Fibroblast of gingiva (primary cell): ENCODE measurements at regions not wholly inside any gene's neighbourhood (a gene's known extent, or its start where the extent isn't known, plus 50 kb on each side); places are given as distances from the start of the nearest gene placed in this dataset.
"Not testable (repeated sequence)": the region's sequence is repeated elsewhere in the genome, so short reads cannot be mapped to it uniquely, and the experiment has no call there.

Experiments used
- DNase-seq: peaks from one replicate; pipeline ENCODE4 v3.0.0-alpha.2; 2011; ENCODE audit warnings: low read depth

- no peak for DNase-seq
These were observed 835.2 kb upstream of the ID2 start for GRCh38 chr2:7846607-7847006.

- no peak for DNase-seq
These were observed 834.5 kb upstream of the ID2 start for GRCh38 chr2:7847321-7847720.

- DNase-seq: no peak
These were observed 832.8 kb upstream of the ID2 start for GRCh38 chr2:7849027-7849426.

- DNase-seq: no peak
These were observed 832.3 kb upstream of the ID2 start for GRCh38 chr2:7849531-7849930.

- DNase-seq: no peak
These were observed 829.3 kb upstream of the ID2 start for GRCh38 chr2:7852546-7852945.

- DNase-seq: no peak
These were observed 824.0 kb upstream of the ID2 start for GRCh38 chr2:7857904-7858303.

GRCh38 chr2:7858624-7859023 is 823.2 kb upstream of the ID2 start:
- no peak for DNase-seq

- no peak for DNase-seq
These were observed 821.2 kb upstream of the ID2 start for GRCh38 chr2:7860693-7861092.

- no peak for DNase-seq
These were observed 819.8 kb upstream of the ID2 start for GRCh38 chr2:7861910-7862702.

- DNase-seq: no peak
These were observed 815.8 kb upstream of the ID2 start for GRCh38 chr2:7866104-7866503.

GRCh38 chr2:7866825-7867224 is 815.0 kb upstream of the ID2 start:
- DNase-seq: no peak

GRCh38 chr2:7867867-7868266 is 814.0 kb upstream of the ID2 start:
- no peak for DNase-seq

- DNase-seq: no peak
These were observed 813.0 kb upstream of the ID2 start for GRCh38 chr2:7868836-7869235.

- DNase-seq: not testable (repeated sequence)
These were observed 805.4 kb upstream of the ID2 start for GRCh38 chr2:7876445-7876844.

GRCh38 chr2:7878266-7878665 is 803.6 kb upstream of the ID2 start:
- not testable (repeated sequence) for DNase-seq

GRCh38 chr2:7878786-7879482 is 802.9 kb upstream of the ID2 start:
- DNase-seq: no peak

- no peak for DNase-seq
These were observed 802.4 kb upstream of the ID2 start for GRCh38 chr2:7879483-7879835.

GRCh38 chr2:7880126-7880525 is 801.7 kb upstream of the ID2 start:
- DNase-seq: no peak

GRCh38 chr2:7880566-7880965 is 801.3 kb upstream of the ID2 start:
- DNase-seq: no peak

GRCh38 chr2:7881063-7881462 is 800.8 kb upstream of the ID2 start:
- no peak for DNase-seq

GRCh38 chr2:7881466-7881865 is 800.4 kb upstream of the ID2 start:
- DNase-seq: no peak

- DNase-seq: no peak
These were observed 799.6 kb upstream of the ID2 start for GRCh38 chr2:7882296-7882695.

- no peak for DNase-seq
These were observed 797.5 kb upstream of the ID2 start for GRCh38 chr2:7884338-7884737.

GRCh38 chr2:7886666-7887065 is 795.2 kb upstream of the ID2 start:
- DNase-seq: no peak
